Astrocyte (in vitro differentiated cells and primary cell): ENCODE measurements at regions not wholly inside any gene's neighbourhood (a gene's known extent, or its start where the extent isn't known, plus 50 kb on each side); places are given as distances from the start of the nearest gene placed in this dataset.

ENCODE experiments used
- EZH2 ChIP-seq: IDR thresholded peaks from 2 replicates; pipeline ENCODE4 v1.6.1; 2012; ENCODE audit warnings: mild to moderate bottlenecking, low read length, inconsistent platforms; ENCODE audit not compliant: insufficient read depth
- TF ChIP-seq, protein P1 (sequence below): IDR thresholded peaks from 2 replicates; pipeline ENCODE4 v1.5.1; 2011; ENCODE audit warnings: low read depth, mild to moderate bottlenecking, inconsistent platforms, low read length, moderate library complexity; ENCODE audit not compliant: insufficient read depth

DNA sequence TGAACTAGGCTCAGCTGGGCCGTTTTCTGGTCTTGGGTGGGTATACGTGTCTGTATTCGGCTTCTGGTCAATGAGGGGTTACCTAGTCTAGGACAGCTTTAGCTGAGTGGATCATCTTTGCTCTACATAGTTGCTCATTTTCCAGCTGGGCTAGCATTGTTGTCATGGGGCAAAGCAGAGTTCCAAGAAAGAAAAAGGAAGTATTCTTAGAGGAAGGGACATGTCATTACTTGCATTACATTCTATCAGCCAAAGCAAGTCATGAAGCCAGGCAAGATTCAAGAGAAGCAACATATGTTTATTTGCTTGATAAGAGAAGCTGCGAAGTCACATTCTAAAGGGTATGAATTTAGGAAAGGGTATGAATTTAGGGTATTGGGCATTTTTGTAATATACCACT, 396.5 kb downstream of the ZNF608 start:
- TF ChIP-seq, protein P1, sequence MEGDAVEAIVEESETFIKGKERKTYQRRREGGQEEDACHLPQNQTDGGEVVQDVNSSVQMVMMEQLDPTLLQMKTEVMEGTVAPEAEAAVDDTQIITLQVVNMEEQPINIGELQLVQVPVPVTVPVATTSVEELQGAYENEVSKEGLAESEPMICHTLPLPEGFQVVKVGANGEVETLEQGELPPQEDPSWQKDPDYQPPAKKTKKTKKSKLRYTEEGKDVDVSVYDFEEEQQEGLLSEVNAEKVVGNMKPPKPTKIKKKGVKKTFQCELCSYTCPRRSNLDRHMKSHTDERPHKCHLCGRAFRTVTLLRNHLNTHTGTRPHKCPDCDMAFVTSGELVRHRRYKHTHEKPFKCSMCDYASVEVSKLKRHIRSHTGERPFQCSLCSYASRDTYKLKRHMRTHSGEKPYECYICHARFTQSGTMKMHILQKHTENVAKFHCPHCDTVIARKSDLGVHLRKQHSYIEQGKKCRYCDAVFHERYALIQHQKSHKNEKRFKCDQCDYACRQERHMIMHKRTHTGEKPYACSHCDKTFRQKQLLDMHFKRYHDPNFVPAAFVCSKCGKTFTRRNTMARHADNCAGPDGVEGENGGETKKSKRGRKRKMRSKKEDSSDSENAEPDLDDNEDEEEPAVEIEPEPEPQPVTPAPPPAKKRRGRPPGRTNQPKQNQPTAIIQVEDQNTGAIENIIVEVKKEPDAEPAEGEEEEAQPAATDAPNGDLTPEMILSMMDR: no peak
- TF ChIP-seq EZH2: no peak
